Heart right ventricle (tissue), 16 donors: ENCODE measurements at regions not wholly inside any gene's neighbourhood (a gene's known extent, or its start where the extent isn't known, plus 50 kb on each side); places are given as distances from the start of the nearest gene placed in this dataset.

Experiments used
- ATAC-seq, 8 donors: fragments of 200-7000 bp; cut with Tn5 transposase; one replicate each; pipeline ENCODE4 v1.9.1; 2020; ENCODE audit warnings: mild to moderate bottlenecking in 8 of 8, moderate library complexity in 8 of 8, moderate number of reproducible peaks in 1 of 8
- DNase-seq, 2 donors: peaks; one replicate each; pipeline ENCODE4 v3.0.0-alpha.2; 2020
- H3K27ac ChIP-seq, 10 donors: fragments of 200-600 bp; sonication (generic) in 2 of 10; one replicate each; pipeline versions ENCODE4 v1.5.0 to v1.8.0; 2020 to 2022; ENCODE audit warnings: mild to moderate bottlenecking in 3 of 10
- H3K27me3 ChIP-seq, 7 donors: fragments of 200-600 bp; one replicate each; pipeline ENCODE4 v1.8.0; 2021 to 2022; ENCODE audit warnings: mild to moderate bottlenecking in 2 of 7
- H3K36me3 ChIP-seq, 9 donors: fragments of 200-600 bp; sonication (generic) in 1 of 9; one replicate each; pipeline versions ENCODE4 v1.5.0 to v1.8.0; 2020 to 2022; ENCODE audit warnings: mild to moderate bottlenecking in 2 of 9
- H3K4me1 ChIP-seq, 9 donors: fragments of 200-600 bp; sonication (generic) in 1 of 9; one replicate each; pipeline versions ENCODE4 v1.5.0 to v1.8.0; 2020 to 2022; ENCODE audit warnings: mild to moderate bottlenecking in 4 of 9
- H3K4me3 ChIP-seq, 10 donors: fragments of 200-600 bp; sonication (generic) in 2 of 10; one replicate each; pipeline versions ENCODE4 v1.5.0 to v1.8.0; 2020 to 2022; ENCODE audit warnings: mild to moderate bottlenecking in 7 of 10, moderate library complexity in 2 of 10
- H3K9me3 ChIP-seq, 11 donors: fragments of 200-600 bp in 10 of 11; sonication (generic) in 2 of 11; one replicate each; pipeline versions ENCODE4 v1.5.0 to v1.8.0; 2013 to 2022; ENCODE audit warnings: mild to moderate bottlenecking in 2 of 11, control low read depth in 1 of 11, moderate library complexity in 1 of 11
- WGBS, 2 donors: extraction: QIAGEN DNeasy Blood & Tissue Kit; methylation state at CpG; one replicate each; pipeline ENCODE4 v1.1.7; 2013; ENCODE audit warnings: inconsistent platforms in 1 of 2; 5-methylcytosine and 5-hydroxymethylcytosine counted together
- intact Hi-C, 10 donors: fragments of 100-400 bp; cut with DNase I; formaldehyde crosslinking; loops; one replicate each; pipeline versions ENCODE4 v1.11.1 to v1.14.2; 2022
- TF ChIP-seq, protein P1 (sequence below), 9 donors: fragments of 200-600 bp; sonication (generic) in 2 of 9; IDR thresholded peaks; one replicate each; pipeline versions ENCODE4 v1.5.0 to v1.8.0; 2021 to 2022; ENCODE audit warnings: antibody characterized with exemption in 9 of 9, mild to moderate bottlenecking in 5 of 9, moderate library complexity in 1 of 9
- donor health status: Arrhythmogenic right ventricular cardiomyopathy.
- donor health status: ischemic (EF 13 %, LVEDD 7.1; RV severe dilation, severe dysfunction).
- donor health status: healthy with polysubstance abuse.
- donor health status: DM: no; HTN: yes; CAD: no.
- donor health status: DM: no; HTN: no; CAD: no.
- donor health status: ischemic (EF 25% LVEDD 6.9; RV normal size, moderate dysfunction).
- donor health status: ischemic (EF 25% LVEDD 5.7; RV mildly dilated, moderate dysfunction).
- donor health status: healthy.
- donor health status: DM: yes; HTN: yes; CAD: no.
- donor health status: Ischemic cardiomyopathy.
- donor health status: ischemic (EF 35%, LVEDD 5.7; RV mildly dilated, moderate dysfunction).
- donor health status: nonischemic (EF 11% LVEDD 7.7; RV severe dilation, severe dysfunction).
- donor health status: DM: yes; HTN: yes; CAD: no.
- donor health status: PGD.
- donor health status: ischemic (EF 29% LVEDD 5.4; RV normal size, mild dysfunction).
- donor health status: nonischemic (EF 23%, LVEDD 6.1; RV moderate dilation, normal function).

DNA sequence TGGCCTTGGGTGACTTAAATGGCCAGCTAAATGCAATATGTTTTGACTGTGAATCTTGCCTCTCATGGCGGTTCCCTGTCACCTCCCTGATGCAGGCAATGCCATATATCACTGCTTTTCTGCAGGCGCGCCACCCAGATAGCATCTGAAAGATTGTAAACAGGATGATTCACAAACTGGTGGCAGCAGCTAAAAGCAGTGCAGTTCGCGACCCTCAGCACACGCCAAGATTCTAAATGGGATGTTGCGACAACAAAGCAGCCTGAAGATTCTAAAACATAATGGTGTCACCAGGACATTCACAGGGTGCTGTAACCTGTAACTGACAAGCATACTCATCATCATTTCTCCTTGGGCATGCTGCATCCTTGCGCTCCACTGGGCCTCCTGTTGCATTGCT is 440.4 kb upstream of the CADM1 start:
- DNase-seq: no peak
- 82 to 87% methylated on average over 8 of the region's 8 CpGs for WGBS, 2 donors
- peaks cover 0 to 11% (median 0%) of the 10 kb centered on the region in 9 donors for H3K4me1 ChIP-seq
- peaks cover 0 to 20% (median 2%) of the 10 kb centered on the region in 7 donors for H3K27me3 ChIP-seq
- peaks cover 0 to 7% (median 2%) of the 10 kb centered on the region in 11 donors for H3K9me3 ChIP-seq
- no peak for ATAC-seq
- intact Hi-C loops: no loop called here
- H3K4me3 ChIP-seq: no peak overlapping the region
- no peak overlapping the region for H3K27ac ChIP-seq
- no peaks in the 10 kb centered on the region for H3K36me3 ChIP-seq
- TF ChIP-seq, protein P1, sequence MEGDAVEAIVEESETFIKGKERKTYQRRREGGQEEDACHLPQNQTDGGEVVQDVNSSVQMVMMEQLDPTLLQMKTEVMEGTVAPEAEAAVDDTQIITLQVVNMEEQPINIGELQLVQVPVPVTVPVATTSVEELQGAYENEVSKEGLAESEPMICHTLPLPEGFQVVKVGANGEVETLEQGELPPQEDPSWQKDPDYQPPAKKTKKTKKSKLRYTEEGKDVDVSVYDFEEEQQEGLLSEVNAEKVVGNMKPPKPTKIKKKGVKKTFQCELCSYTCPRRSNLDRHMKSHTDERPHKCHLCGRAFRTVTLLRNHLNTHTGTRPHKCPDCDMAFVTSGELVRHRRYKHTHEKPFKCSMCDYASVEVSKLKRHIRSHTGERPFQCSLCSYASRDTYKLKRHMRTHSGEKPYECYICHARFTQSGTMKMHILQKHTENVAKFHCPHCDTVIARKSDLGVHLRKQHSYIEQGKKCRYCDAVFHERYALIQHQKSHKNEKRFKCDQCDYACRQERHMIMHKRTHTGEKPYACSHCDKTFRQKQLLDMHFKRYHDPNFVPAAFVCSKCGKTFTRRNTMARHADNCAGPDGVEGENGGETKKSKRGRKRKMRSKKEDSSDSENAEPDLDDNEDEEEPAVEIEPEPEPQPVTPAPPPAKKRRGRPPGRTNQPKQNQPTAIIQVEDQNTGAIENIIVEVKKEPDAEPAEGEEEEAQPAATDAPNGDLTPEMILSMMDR (IDR thresholded peaks at IDR 0.05): no peak

DNA sequence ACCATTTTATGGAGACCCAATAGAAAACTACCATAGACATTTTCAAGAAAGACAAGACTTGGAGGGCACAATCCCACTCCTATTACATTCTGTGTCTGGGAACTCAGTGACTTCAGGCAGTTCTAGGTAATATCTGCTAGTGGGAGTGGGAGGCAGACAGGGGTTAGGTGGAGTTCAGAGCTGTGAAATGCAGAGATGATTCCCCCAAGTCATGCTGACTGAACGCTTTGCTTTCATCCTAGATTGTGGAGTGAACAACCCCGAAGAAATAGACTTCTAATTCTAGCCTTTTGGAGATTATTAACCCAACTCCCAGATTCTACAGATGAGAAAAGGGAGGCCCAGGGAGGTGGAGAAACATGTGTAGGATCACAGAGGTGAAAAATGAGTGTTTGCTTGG is 437.8 kb upstream of the CADM1 start:
- ATAC-seq (peak in 1 of 8 donors; percentile 26), DNase-seq (no peak)
- H3K4me3 ChIP-seq: no peak overlapping the region
- H3K27me3 ChIP-seq: peaks cover 0 to 25% (median 10%) of the 10 kb centered on the region in 7 donors
- no peaks in the 10 kb centered on the region for H3K36me3 ChIP-seq
- H3K9me3 ChIP-seq: no peaks in the 10 kb centered on the region
- H3K4me1 ChIP-seq: peaks cover 0 to 11% (median 0%) of the 10 kb centered on the region in 9 donors
- WGBS, 2 donors: 78 to 80% methylated on average over 2 of the region's 2 CpGs
- H3K27ac ChIP-seq: peak overlapping the region in 5 of 10 donors; percentile 1 to 72 (median 43)
- intact Hi-C loops: no loop called here
- TF ChIP-seq, protein P1 (IDR thresholded peaks at IDR 0.05): no peak

DNA sequence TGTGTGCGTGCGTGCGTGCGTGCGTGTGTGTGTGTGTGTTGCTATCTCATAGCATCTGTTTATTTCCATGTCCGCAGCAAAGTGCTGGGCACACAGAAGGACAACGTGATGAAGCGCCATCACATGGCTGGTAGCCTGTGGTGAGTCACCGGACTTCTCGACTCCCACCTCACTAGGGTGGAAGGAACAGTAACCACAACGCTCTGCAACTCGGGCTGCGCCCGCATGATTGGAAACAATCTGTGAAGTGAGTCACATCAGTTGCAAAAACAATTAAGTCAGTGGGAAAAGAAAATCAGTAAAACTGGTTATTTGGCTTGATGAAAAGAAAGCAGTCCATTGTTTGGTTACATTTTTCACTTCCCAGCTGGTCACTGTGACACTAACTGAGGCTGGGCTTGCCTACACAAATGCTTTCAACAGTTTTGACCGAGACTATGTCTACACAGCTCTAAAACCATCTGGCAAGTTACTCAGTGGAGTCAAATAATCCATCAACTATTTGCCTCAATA is 437.3 kb upstream of the CADM1 start:
- 73 to 78% methylated on average over 15 of the region's 15 CpGs for WGBS, 2 donors
- intact Hi-C loops: no loop called here
- H3K27ac ChIP-seq: peak overlapping the region in 7 of 10 donors; percentile 20 to 72 (median 44)
- H3K4me3 ChIP-seq: no peak overlapping the region
- no peaks in the 10 kb centered on the region for H3K36me3 ChIP-seq
- peaks cover 0 to 25% (median 10%) of the 10 kb centered on the region in 7 donors for H3K27me3 ChIP-seq
- DNase-seq (peak; percentile 33 to 47), ATAC-seq (peak; percentile 55 to 91 (median 84))
- H3K4me1 ChIP-seq: peaks cover 0 to 11% (median 0%) of the 10 kb centered on the region in 9 donors
- TF ChIP-seq, protein P1 (IDR thresholded peaks at IDR 0.05): no peak
- no peaks in the 10 kb centered on the region for H3K9me3 ChIP-seq

DNA sequence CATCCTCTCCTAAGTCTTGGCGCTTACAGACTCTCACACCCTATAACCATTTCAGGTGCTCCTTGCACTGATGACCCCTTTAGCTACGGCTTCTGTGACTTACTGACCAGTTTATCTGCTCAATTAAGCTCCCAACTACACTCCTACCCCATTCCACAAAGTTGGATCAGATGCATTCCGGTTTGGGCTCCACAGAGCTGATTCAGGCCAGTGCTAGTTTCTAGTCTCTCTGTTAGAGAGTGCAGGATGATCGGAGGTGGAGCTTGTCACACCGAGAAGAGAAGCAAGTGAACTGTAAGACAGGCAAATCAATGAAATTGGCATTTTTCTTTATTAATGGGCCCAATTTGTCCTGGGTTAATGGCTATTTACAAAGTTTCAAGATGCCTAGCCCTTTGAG is 436.8 kb upstream of the CADM1 start:
- WGBS, 2 donors: 77 to 83% methylated on average over 5 of the region's 5 CpGs
- ATAC-seq: peak in 5 of 8 donors; percentile 41 to 56 (median 43)
- TF ChIP-seq, protein P1 (IDR thresholded peaks at IDR 0.05): no peak
- intact Hi-C loops: no loop called here
- H3K9me3 ChIP-seq: no peaks in the 10 kb centered on the region
- H3K27me3 ChIP-seq: peaks cover 0 to 25% (median 10%) of the 10 kb centered on the region in 7 donors
- no peak for DNase-seq
- H3K36me3 ChIP-seq: no peaks in the 10 kb centered on the region
- no peak overlapping the region for H3K4me3 ChIP-seq
- peak overlapping the region in 7 of 10 donors; percentile 20 to 70 (median 44) for H3K27ac ChIP-seq
- peaks cover 0 to 11% (median 0%) of the 10 kb centered on the region in 9 donors for H3K4me1 ChIP-seq
